ENCODE measurements at regions not wholly inside any gene's neighbourhood (a gene's known extent, or its start where the extent isn't known, plus 50 kb on each side); places are given as distances from the start of the nearest gene placed in this dataset.

DNA sequence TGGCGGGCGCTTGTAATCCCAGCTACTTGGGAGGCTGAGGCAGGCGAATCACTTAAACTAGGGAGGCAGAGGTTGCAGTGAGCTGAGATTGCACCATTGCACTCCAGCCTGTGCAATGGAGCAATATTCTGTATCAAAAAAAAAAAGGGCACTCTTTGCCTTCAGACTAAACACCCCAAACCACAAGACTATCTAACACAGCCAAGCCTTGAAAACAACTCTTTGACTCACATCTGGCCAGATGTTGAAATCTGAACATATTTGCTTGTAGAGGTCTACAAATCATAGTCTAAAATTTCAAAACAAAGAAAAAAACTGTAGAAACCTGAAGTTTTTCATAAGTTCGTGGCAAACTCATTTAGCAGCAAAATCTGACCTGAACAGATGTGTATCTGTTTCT lies 94.9 kb downstream of the FAM161A start:
- Histone ChIP-seq H3K14ac (ENCODE audit: insufficient read length) (no peak overlapping the region), H2BK5ac (ENCODE audit: low read depth, low read length) (no peak overlapping the region), H3K4ac (replicated peaks; ENCODE audit: insufficient read length, low read depth, low read length) (no peak overlapping the region), H2AK5ac (ENCODE audit: low read depth, low read length) (no peak overlapping the region), H2BK20ac (ENCODE audit: low read length) (no peak overlapping the region), H2BK15ac (ENCODE audit: low read length) (no peak overlapping the region), H3K18ac (ENCODE audit: extremely low read depth, low read length) (no peak overlapping the region), H2AFZ (ENCODE audit: low read length) (no peak overlapping the region), H2BK12ac (ENCODE audit: low read depth, low read length) (no peak overlapping the region), H3K4me2 (ENCODE audit: insufficient read depth in 1 of 2, low read depth in 2 of 2, low read length in 2 of 2) (no peak overlapping the region), H3K36me3 (ENCODE audit: control insufficient read depth in 2 of 4, insufficient read depth in 4 of 4, low read length in 3 of 4) (no peaks in the 10 kb centered on the region), H3K79me1 (ENCODE audit: low read depth, low read length) (no peaks in the 10 kb centered on the region), H3K56ac (replicated peaks; ENCODE audit: insufficient read length, low read depth, low read length) (no peak overlapping the region), H3K9me3 (ENCODE audit: insufficient read depth in 2 of 2, low read depth in 1 of 2, low read length in 1 of 2) (no peaks in the 10 kb centered on the region; a peak in 1 of 4 replicates), H4K5ac (ENCODE audit: insufficient read length, low read depth, low read length) (no peak overlapping the region), H3K4me1 (replicated peaks in 1 of 4; ENCODE audit: control insufficient read depth in 3 of 4, insufficient read depth in 4 of 4, low read length in 3 of 4) (no peaks in the 10 kb centered on the region), H3K27me3 (replicated peaks in 1 of 4; ENCODE audit: control insufficient read depth in 3 of 4, extremely low read depth in 1 of 4, insufficient read depth in 3 of 4, low read length in 3 of 4) (no peaks in the 10 kb centered on the region), H4K20me1 (replicated peaks in 1 of 2; ENCODE audit: control insufficient read depth in 1 of 2, insufficient read depth in 2 of 2, low read length in 2 of 2) (no peaks in the 10 kb centered on the region), H3K23me2 (ENCODE audit: low read depth, low read length) (peaks cover 3% of the 10 kb centered on the region; the same call in 1 of the 2 replicates), H3K79me2 (ENCODE audit: control insufficient read depth in 1 of 2, insufficient read depth in 2 of 2, low read length in 2 of 2) (no peaks in the 10 kb centered on the region), H3K9ac (replicated peaks in 1 of 4; ENCODE audit: extremely low read depth in 1 of 4, low read depth in 3 of 4, low read length in 3 of 4) (no peak overlapping the region), H4K8ac (ENCODE audit: extremely low read depth, insufficient read depth, low read length) (no peak overlapping the region), H4K91ac (replicated peaks; ENCODE audit: insufficient read length, low read length) (no peak overlapping the region), H2BK120ac (replicated peaks; ENCODE audit: low read depth, low read length) (no peak overlapping the region), H3K27ac (ENCODE audit: low read depth, low read length) (no peak overlapping the region), H3K4me3 (ENCODE audit: extremely low read depth in 1 of 4, insufficient read depth in 2 of 4, low read depth in 3 of 4, low read length in 4 of 4) (no peak overlapping the region), H3K23ac (ENCODE audit: insufficient read length) (no peak overlapping the region)
- ChIA-PET CTCF (ENCODE audit: partially characterized antibody) (no interaction called here), POLR2A (ENCODE audit: partially characterized antibody) (no interaction called here)
- 88% methylated on average over 4 of the region's 4 CpGs; no CpG with 5 or more reads in 1 of the 2 experiments for WGBS, 2 experiments (ENCODE audit: extremely low coverage in 1 of 2, insufficient coverage in 1 of 2, insufficient read length in 1 of 2, insufficient replicate concordance in 2 of 2, low coverage in 1 of 2, low lambda C conversion rate in 2 of 2, missing lambda C conversion rate in 1 of 2)
- no peak for FAIRE-seq
- DNase-seq (ENCODE audit: low read depth in 1 of 2, low spot score in 2 of 2) = no peak
- no peak for TF ChIP-seq SRF (IDR thresholded peaks at IDR 0.05; ENCODE audit: low read depth, low read length)
- no peak for TF ChIP-seq PHF8 (conservative IDR thresholded peaks at IDR 0.05; ENCODE audit: low read depth, low read length)
- no peak for TF ChIP-seq RXRA (IDR thresholded peaks at IDR 0.05; ENCODE audit: insufficient read depth, low read depth, low read length)
- TF ChIP-seq KDM1A (IDR thresholded peaks at IDR 0.05; ENCODE audit: borderline replicate concordance, low read length) = no peak
- no peak for TF ChIP-seq HDAC2 (IDR thresholded peaks at IDR 0.05; ENCODE audit: borderline replicate concordance in 1 of 2, low read depth in 2 of 2, low read length in 2 of 2)
- no peak for TF ChIP-seq ASH2L (IDR thresholded peaks at IDR 0.05; ENCODE audit: low read length)
- TF ChIP-seq MAX (IDR thresholded peaks at IDR 0.05) = no peak
- TF ChIP-seq CBX8 (IDR thresholded peaks at IDR 0.05; ENCODE audit: borderline replicate concordance, low read depth, low read length) = no peak
- TF ChIP-seq EZH2 (IDR thresholded peaks at IDR 0.05; ENCODE audit: low read depth, low read length, severe bottlenecking) = no peak
- no peak for TF ChIP-seq SIX5 (IDR thresholded peaks at IDR 0.05; ENCODE audit: low read depth, low read length)
- TF ChIP-seq CHD1 (IDR thresholded peaks at IDR 0.05; ENCODE audit: low read depth, low read length) = no peak
- no peak for TF ChIP-seq GABPA (IDR thresholded peaks at IDR 0.05; ENCODE audit: borderline replicate concordance, insufficient read depth, low read length)
- TF ChIP-seq TEAD4 (IDR thresholded peaks at IDR 0.05; ENCODE audit: low read depth, low read length) = no peak

Measured in H1 (cell line).